Gastrocnemius medialis (tissue), 4 donors: ENCODE measurements at regions not wholly inside any gene's neighbourhood (a gene's known extent, or its start where the extent isn't known, plus 50 kb on each side); places are given as distances from the start of the nearest gene placed in this dataset.

ENCODE experiments used
- POLR2A ChIP-seq, 2 donors: fragments of 450-650 bp; IDR thresholded peaks; one replicate each; pipeline ENCODE4 v1.6.1; 2017; ENCODE audit warnings: antibody characterized with exemption in 2 of 2, mild to moderate bottlenecking in 2 of 2, moderate library complexity in 2 of 2
- TF ChIP-seq, protein P1 (sequence below), 5 experiments: fragments of 450-650 bp in 3 of 5; fragments of 200-600 bp in 2 of 5; sonication (generic) in 2 of 5; IDR thresholded peaks in 4 of 5; conservative IDR thresholded peaks in 1 of 5; 1 replicate in 4 of 5; 2 replicates in 1 of 5; pipeline ENCODE4 v1.5.1; 2016 to 2019; ENCODE audit warnings: antibody characterized with exemption in 5 of 5, mild to moderate bottlenecking in 3 of 5, moderate library complexity in 3 of 5

DNA sequence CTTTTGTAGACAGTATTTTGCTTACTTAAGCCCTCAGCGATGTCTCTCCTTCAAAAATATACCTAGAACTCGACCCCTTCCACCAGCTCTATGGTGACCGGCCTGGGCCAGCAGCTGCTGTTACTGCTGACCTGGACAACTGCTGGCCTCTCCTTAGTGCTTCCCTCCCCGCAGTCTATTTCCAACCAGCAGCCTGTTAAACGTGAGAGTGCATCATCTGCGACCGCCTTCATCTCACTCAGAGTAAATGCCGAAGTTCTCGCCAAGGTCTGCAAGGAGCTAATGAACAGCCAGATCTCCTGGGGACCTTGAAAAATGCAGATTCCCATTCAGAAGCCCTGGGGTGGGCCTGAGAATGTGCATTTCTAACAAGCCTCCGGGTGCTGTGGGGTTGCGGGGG, 86.7 kb downstream of the RPLP1 start:
- TF ChIP-seq POLR2A (IDR thresholded peaks at IDR 0.05): no peak
- TF ChIP-seq, protein P1, sequence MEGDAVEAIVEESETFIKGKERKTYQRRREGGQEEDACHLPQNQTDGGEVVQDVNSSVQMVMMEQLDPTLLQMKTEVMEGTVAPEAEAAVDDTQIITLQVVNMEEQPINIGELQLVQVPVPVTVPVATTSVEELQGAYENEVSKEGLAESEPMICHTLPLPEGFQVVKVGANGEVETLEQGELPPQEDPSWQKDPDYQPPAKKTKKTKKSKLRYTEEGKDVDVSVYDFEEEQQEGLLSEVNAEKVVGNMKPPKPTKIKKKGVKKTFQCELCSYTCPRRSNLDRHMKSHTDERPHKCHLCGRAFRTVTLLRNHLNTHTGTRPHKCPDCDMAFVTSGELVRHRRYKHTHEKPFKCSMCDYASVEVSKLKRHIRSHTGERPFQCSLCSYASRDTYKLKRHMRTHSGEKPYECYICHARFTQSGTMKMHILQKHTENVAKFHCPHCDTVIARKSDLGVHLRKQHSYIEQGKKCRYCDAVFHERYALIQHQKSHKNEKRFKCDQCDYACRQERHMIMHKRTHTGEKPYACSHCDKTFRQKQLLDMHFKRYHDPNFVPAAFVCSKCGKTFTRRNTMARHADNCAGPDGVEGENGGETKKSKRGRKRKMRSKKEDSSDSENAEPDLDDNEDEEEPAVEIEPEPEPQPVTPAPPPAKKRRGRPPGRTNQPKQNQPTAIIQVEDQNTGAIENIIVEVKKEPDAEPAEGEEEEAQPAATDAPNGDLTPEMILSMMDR (IDR thresholded peaks at IDR 0.05 in 4 of 5, conservative IDR thresholded peaks at IDR 0.05 in 1 of 5): no peak
